ENCODE measurements at regions not wholly inside any gene's neighbourhood (a gene's known extent, or its start where the extent isn't known, plus 50 kb on each side); places are given as distances from the start of the nearest gene placed in this dataset.

GRCh38 chr3:167032267-167032876 lies 347.7 kb downstream of the ZBBX start:
- ChIA-PET POLR2A (no interaction called here), CTCF (no interaction called here)
- Mint-ChIP-seq H3K9me3 (ENCODE audit: insufficient read depth) (no peaks in the 10 kb centered on the region), H3K4me1 (no peaks in the 10 kb centered on the region), H3K27me3 (no peaks in the 10 kb centered on the region), H3K4me3 (no peak overlapping the region), H3K27ac (no peak overlapping the region)
- Histone ChIP-seq H2AFZ (ENCODE audit: insufficient read depth, low read depth, low read length, poor library complexity, severe bottlenecking) (no peak overlapping the region), H3K4me1 (ENCODE audit: control insufficient read depth in 2 of 2, insufficient read depth in 2 of 2, low read length in 2 of 2) (no peaks in the 10 kb centered on the region), H3K4me3 (ENCODE audit: control extremely low read depth in 1 of 5, extremely low read depth in 1 of 5, insufficient read depth in 1 of 5, low read depth in 2 of 5, low read length in 4 of 5) (no peak overlapping the region), H3K27me3 (replicated peaks in 1 of 4; ENCODE audit: control extremely low read depth in 1 of 4, control insufficient read depth in 3 of 4, insufficient read depth in 4 of 4, low read length in 3 of 4) (no peaks in the 10 kb centered on the region), H3K9me3 (ENCODE audit: control extremely low read depth in 1 of 3, control insufficient read depth in 2 of 3, insufficient read depth in 1 of 3, low read length in 2 of 3) (no peaks in the 10 kb centered on the region), H3K4me2 (replicated peaks; ENCODE audit: low read depth, low read length, poor library complexity, severe bottlenecking) (no peak overlapping the region), H3K27ac (ENCODE audit: low read length in 2 of 2) (no peak overlapping the region), H3K9ac (ENCODE audit: low read length) (no peak overlapping the region), H4K20me1 (ENCODE audit: control insufficient read depth, insufficient read depth, low read length, poor library complexity, severe bottlenecking) (no peaks in the 10 kb centered on the region), H3K79me2 (ENCODE audit: control insufficient read depth, insufficient read depth, low read length) (no peaks in the 10 kb centered on the region), H3K36me3 (replicated peaks in 1 of 2; ENCODE audit: control extremely low read depth in 1 of 2, control insufficient read depth in 1 of 2, extremely low read depth in 1 of 2, insufficient read depth in 2 of 2, low read length in 1 of 2) (no peaks in the 10 kb centered on the region)
- DNase-seq: no peak
- ATAC-seq (ENCODE audit: low read depth): no peak
- intact Hi-C loops (cut with micrococcal nuclease): no loop called here
- no peak for TF ChIP-seq CTCF (IDR thresholded peaks at IDR 0.05)
- no CpG with 5 or more reads among the region's 5 CpGs for WGBS (ENCODE audit: insufficient coverage)

- Histone ChIP-seq H2AFZ (ENCODE audit: insufficient read depth, low read depth, low read length, poor library complexity, severe bottlenecking) (no peak overlapping the region), H3K9me3 (ENCODE audit: control extremely low read depth in 1 of 3, control insufficient read depth in 2 of 3, insufficient read depth in 1 of 3, low read length in 2 of 3) (no peaks in the 10 kb centered on the region), H3K4me3 (ENCODE audit: control extremely low read depth in 1 of 5, extremely low read depth in 1 of 5, insufficient read depth in 1 of 5, low read depth in 2 of 5, low read length in 4 of 5) (no peak overlapping the region), H3K4me1 (ENCODE audit: control insufficient read depth in 2 of 2, insufficient read depth in 2 of 2, low read length in 2 of 2) (no peaks in the 10 kb centered on the region), H4K20me1 (ENCODE audit: control insufficient read depth, insufficient read depth, low read length, poor library complexity, severe bottlenecking) (no peaks in the 10 kb centered on the region), H3K36me3 (replicated peaks in 1 of 2; ENCODE audit: control extremely low read depth in 1 of 2, control insufficient read depth in 1 of 2, extremely low read depth in 1 of 2, insufficient read depth in 2 of 2, low read length in 1 of 2) (no peaks in the 10 kb centered on the region), H3K9ac (ENCODE audit: low read length) (no peak overlapping the region), H3K27ac (ENCODE audit: low read length in 2 of 2) (no peak overlapping the region), H3K79me2 (ENCODE audit: control insufficient read depth, insufficient read depth, low read length) (no peaks in the 10 kb centered on the region), H3K27me3 (replicated peaks in 1 of 4; ENCODE audit: control extremely low read depth in 1 of 4, control insufficient read depth in 3 of 4, insufficient read depth in 4 of 4, low read length in 3 of 4) (no peaks in the 10 kb centered on the region), H3K4me2 (replicated peaks; ENCODE audit: low read depth, low read length, poor library complexity, severe bottlenecking) (no peak overlapping the region)
- H3K27ac Mint-ChIP-seq: no peak overlapping the region
- no peaks in the 10 kb centered on the region for H3K9me3 Mint-ChIP-seq (ENCODE audit: insufficient read depth)
- POLR2A ChIA-PET: no interaction called here
- CTCF ChIA-PET: no interaction called here
- TF ChIP-seq CTCF (IDR thresholded peaks at IDR 0.05) (no peak), EZH2 (IDR thresholded peaks at IDR 0.05; ENCODE audit: borderline replicate concordance, insufficient read depth, low read depth, low read length, poor library complexity, severe bottlenecking) (no peak)
- ATAC-seq (ENCODE audit: low read depth) (no peak), DNase-seq (no peak)
- 78% methylated on average over 7 of the region's 12 CpGs for WGBS (ENCODE audit: insufficient coverage)
- H3K4me1 Mint-ChIP-seq: no peaks in the 10 kb centered on the region
- no peak overlapping the region for H3K4me3 Mint-ChIP-seq
- intact Hi-C loops (cut with micrococcal nuclease): no loop called here
- no peaks in the 10 kb centered on the region for H3K27me3 Mint-ChIP-seq
Measured at GRCh38 chr3:167031364-167032049, 348.6 kb downstream of the ZBBX start.
